ENCODE measurements at regions not wholly inside any gene's neighbourhood (a gene's known extent, or its start where the extent isn't known, plus 50 kb on each side); places are given as distances from the start of the nearest gene placed in this dataset.

- no peak for ATAC-seq
- TF ChIP-seq ESRRG (CRISPR knock-in tag; IDR thresholded peaks at IDR 0.05) (no peak), GLIS3 (CRISPR knock-in tag; IDR thresholded peaks at IDR 0.05) (no peak), ARNTL (CRISPR knock-in tag; IDR thresholded peaks at IDR 0.05; ENCODE audit: borderline replicate concordance, low read depth) (no peak), PPARA (CRISPR knock-in tag; IDR thresholded peaks at IDR 0.05; ENCODE audit: borderline replicate concordance) (no peak), CSDC2 (CRISPR knock-in tag; IDR thresholded peaks at IDR 0.05) (no peak), TOX (CRISPR knock-in tag; IDR thresholded peaks at IDR 0.05; ENCODE audit: borderline replicate concordance) (no peak), ZFP3 (CRISPR knock-in tag; IDR thresholded peaks at IDR 0.05) (no peak), CREB5 (CRISPR knock-in tag; IDR thresholded peaks at IDR 0.05; ENCODE audit: low read depth) (no peak), ZNF8 (CRISPR knock-in tag; IDR thresholded peaks at IDR 0.05) (no peak), ZNF565 (CRISPR knock-in tag; conservative IDR thresholded peaks at IDR 0.05; ENCODE audit: low read depth) (no peak)
These were observed 454.4 kb upstream of the ACVR2A start for GRCh38 chr2:147390475-147390874.

GRCh38 chr2:147389218-147389617, 455.6 kb upstream of the ACVR2A start:
- no peak for TF ChIP-seq ZFP30 (CRISPR knock-in tag; IDR thresholded peaks at IDR 0.05)
- TF ChIP-seq GLIS3 (CRISPR knock-in tag; IDR thresholded peaks at IDR 0.05): no peak
- TF ChIP-seq ARNTL (CRISPR knock-in tag; IDR thresholded peaks at IDR 0.05; ENCODE audit: borderline replicate concordance, low read depth): no peak
- no peak for TF ChIP-seq CSRNP3 (CRISPR knock-in tag; IDR thresholded peaks at IDR 0.05)
- TF ChIP-seq ZNF8 (CRISPR knock-in tag; IDR thresholded peaks at IDR 0.05): no peak
- TF ChIP-seq PATZ1 (CRISPR knock-in tag; IDR thresholded peaks at IDR 0.05; ENCODE audit: borderline replicate concordance): no peak
- no peak for TF ChIP-seq ESRRG (CRISPR knock-in tag; IDR thresholded peaks at IDR 0.05)
- TF ChIP-seq ZNF565 (CRISPR knock-in tag; conservative IDR thresholded peaks at IDR 0.05; ENCODE audit: low read depth): no peak
- no peak for TF ChIP-seq PPARA (CRISPR knock-in tag; IDR thresholded peaks at IDR 0.05; ENCODE audit: borderline replicate concordance)
- no peak for TF ChIP-seq CREB5 (CRISPR knock-in tag; IDR thresholded peaks at IDR 0.05; ENCODE audit: low read depth)
- TF ChIP-seq TCF4 (CRISPR knock-in tag; IDR thresholded peaks at IDR 0.05; ENCODE audit: borderline replicate concordance): no peak
- TF ChIP-seq TOX (CRISPR knock-in tag; IDR thresholded peaks at IDR 0.05; ENCODE audit: borderline replicate concordance): no peak
- TF ChIP-seq OSR1 (CRISPR knock-in tag; IDR thresholded peaks at IDR 0.05): no peak
- TF ChIP-seq CSDC2 (CRISPR knock-in tag; IDR thresholded peaks at IDR 0.05): no peak
- ATAC-seq: no peak

GRCh38 chr2:147388217-147388616, 456.6 kb upstream of the ACVR2A start:
- ATAC-seq: no peak
- TF ChIP-seq ISL1 (CRISPR knock-in tag; IDR thresholded peaks at IDR 0.05) (no peak), SNAI2 (CRISPR knock-in tag; IDR thresholded peaks at IDR 0.05) (no peak), CSRNP3 (CRISPR knock-in tag; IDR thresholded peaks at IDR 0.05) (no peak), ARNTL (CRISPR knock-in tag; IDR thresholded peaks at IDR 0.05; ENCODE audit: borderline replicate concordance, low read depth) (no peak), TOX (CRISPR knock-in tag; IDR thresholded peaks at IDR 0.05; ENCODE audit: borderline replicate concordance) (no peak), ZNF565 (CRISPR knock-in tag; conservative IDR thresholded peaks at IDR 0.05; ENCODE audit: low read depth) (no peak), POU6F1 (CRISPR knock-in tag; IDR thresholded peaks at IDR 0.05; ENCODE audit: borderline replicate concordance, low read depth) (no peak), BACH2 (CRISPR knock-in tag; IDR thresholded peaks at IDR 0.05; ENCODE audit: borderline replicate concordance) (no peak), PATZ1 (CRISPR knock-in tag; IDR thresholded peaks at IDR 0.05; ENCODE audit: borderline replicate concordance) (no peak), RARB (CRISPR knock-in tag; IDR thresholded peaks at IDR 0.05) (no peak), TSHZ2 (CRISPR knock-in tag; IDR thresholded peaks at IDR 0.05) (no peak), ZC3H10 (CRISPR knock-in tag; IDR thresholded peaks at IDR 0.05) (no peak)
